GM12878 (cell line): ENCODE measurements at regions not wholly inside any gene's neighbourhood (a gene's known extent, or its start where the extent isn't known, plus 50 kb on each side); places are given as distances from the start of the nearest gene placed in this dataset.

Experiments used
- ATAC-seq: fragments of 200-7000 bp; cut with Tn5 transposase; 3 replicates; pipeline ENCODE4 v1.9.1; 2020; ENCODE audit warnings: mild to moderate bottlenecking, moderate library complexity
- BruUV-seq: library from RNA; stranded (reverse); fragments of 400-500 nt; replicated peaks from 2 replicates; lab custom pipeline; 2021; lab: Mats Ljungman, UMichigan
- CTCF ChIA-PET: fragments of 300-600 bp; sonication (Branson Sonifier 250); formaldehyde crosslinking; extraction: SDS; loops from one replicate; lab custom pipeline; 2021; ENCODE audit warnings: inconsistent platforms; lab: Yijun Ruan, JAX
- POLR2A ChIA-PET: fragments of 350-600 bp; formaldehyde crosslinking; extraction: SDS; loops from one replicate; lab custom pipeline; 2021; ENCODE audit warnings: inconsistent platforms; lab: Charles Lee
- RAD21 ChIA-PET: fragments of 300-600 bp; sonication (Branson Sonifier 250); formaldehyde crosslinking; loops from one replicate; lab custom pipeline; 2023; ENCODE audit warnings: antibody characterized with exemption; ENCODE audit not compliant: unreplicated experiment; lab: Charles Lee
- SMC1A ChIA-PET: fragments of 300-600 bp; sonication (Branson Sonifier 250); formaldehyde crosslinking; loops from one replicate; lab custom pipeline; 2023; ENCODE audit not compliant: unreplicated experiment, uncharacterized antibody; lab: Charles Lee
- DNase-seq: peaks from one replicate; pipeline ENCODE4 v3.0.0-alpha.2; 2011; ENCODE audit warnings: low read depth, low spot score
- FAIRE-seq: peaks from 3 replicates; lab custom pipeline; 2011; peaks lifted over from hg19 to GRCh38; lab: Jason Lieb, UNC
- H2AFZ ChIP-seq: 2 replicates; pipeline ENCODE4 v1.6.0; 2011; ENCODE audit warnings: low read depth, low read length, control low read depth; ENCODE audit not compliant: control insufficient read depth
- H3K27ac ChIP-seq: 2 replicates; pipeline ENCODE4 v1.5.1; 2011; ENCODE audit warnings: control low read depth; ENCODE audit not compliant: control insufficient read depth, insufficient read depth
- H3K27me3 ChIP-seq, 2 experiments: replicated peaks in 1 of 2; 2 replicates each; pipeline versions ENCODE4 v1.6.0 to v1.6.1; 2011; ENCODE audit warnings: low read length in 1 of 2; ENCODE audit not compliant: control insufficient read depth in 2 of 2, insufficient read depth in 2 of 2
- H3K36me3 ChIP-seq, 2 experiments: 2 replicates each; pipeline ENCODE4 v1.5.1; 2011; ENCODE audit warnings: low read length in 1 of 2; ENCODE audit not compliant: control insufficient read depth in 2 of 2, insufficient read depth in 2 of 2
- H3K4me1 ChIP-seq: 2 replicates; pipeline ENCODE4 v1.6.1; 2011; ENCODE audit warnings: mild to moderate bottlenecking, low read length, moderate library complexity, mixed read lengths; ENCODE audit not compliant: control insufficient read depth, insufficient read depth
- H3K4me2 ChIP-seq: 2 replicates; pipeline ENCODE4 v1.6.0; 2011; ENCODE audit warnings: control low read depth; ENCODE audit not compliant: control insufficient read depth, insufficient read depth
- H3K4me3 ChIP-seq: fragments of 200-600 bp; sonication (generic); 2 replicates; pipeline ENCODE4 v1.5.1; 2016
- H3K79me2 ChIP-seq: 2 replicates; pipeline ENCODE4 v1.6.0; 2011; ENCODE audit warnings: low read length; ENCODE audit not compliant: control insufficient read depth, insufficient read depth
- H3K9ac ChIP-seq: 2 replicates; pipeline ENCODE4 v1.8.0; 2011; ENCODE audit warnings: low read length, control low read depth, mixed read lengths; ENCODE audit not compliant: control insufficient read depth, insufficient read depth
- H3K9me3 ChIP-seq: replicated peaks from 3 replicates; pipeline ENCODE4 v1.5.1; 2011; ENCODE audit warnings: mild to moderate bottlenecking, low read length; ENCODE audit not compliant: control insufficient read depth, insufficient read depth
- H4K20me1 ChIP-seq: 2 replicates; pipeline ENCODE4 v1.6.0; 2011; ENCODE audit not compliant: control insufficient read depth, insufficient read depth
- CBX3 ChIP-seq: fragments of 200-600 bp; sonication (generic); IDR thresholded peaks from 2 replicates; pipeline ENCODE4 v1.6.1; 2016; ENCODE audit warnings: low read depth, borderline replicate concordance
- CHD1 ChIP-seq: IDR thresholded peaks from 2 replicates; pipeline ENCODE4 v1.6.1; 2012; ENCODE audit warnings: low read depth, low read length, improper control_type of control experiment
- FOXM1 ChIP-seq: IDR thresholded peaks from 2 replicates; pipeline ENCODE4 v1.6.1; 2012; ENCODE audit warnings: low read depth, mild to moderate bottlenecking, inconsistent platforms, low read length, moderate library complexity
- GATAD2B ChIP-seq: fragments of 450-650 bp; conservative IDR thresholded peaks from 2 replicates; pipeline ENCODE4 v1.6.1; 2017; ENCODE audit warnings: low read depth, mild to moderate bottlenecking, moderate library complexity
- LARP7 ChIP-seq: fragments of 450-650 bp; IDR thresholded peaks from 2 replicates; pipeline ENCODE4 v1.6.1; 2017; ENCODE audit warnings: mild to moderate bottlenecking
- NFYA ChIP-seq: IDR thresholded peaks from 2 replicates; pipeline ENCODE4 v1.6.1; 2011; ENCODE audit warnings: low read depth, mild to moderate bottlenecking, low read length, improper control_type of control experiment, borderline replicate concordance
- NR2C1 ChIP-seq: fragments of 450-650 bp; IDR thresholded peaks from 2 replicates; pipeline ENCODE4 v1.6.1; 2017; ENCODE audit warnings: antibody characterized with exemption, mild to moderate bottlenecking, moderate library complexity
- SIX5 ChIP-seq: IDR thresholded peaks from 2 replicates; pipeline ENCODE4 v1.6.1; 2011; ENCODE audit warnings: mild to moderate bottlenecking, low read depth, low read length, moderate library complexity; ENCODE audit not compliant: severe bottlenecking
- SMAD5 ChIP-seq: IDR thresholded peaks from 2 replicates; pipeline ENCODE4 v1.6.1; 2016; ENCODE audit warnings: antibody characterized with exemption, low read depth
- STAT3 ChIP-seq: IDR thresholded peaks from 2 replicates; pipeline ENCODE4 v1.6.1; 2011; ENCODE audit warnings: low read depth, low read length, improper control_type of control experiment
- TARDBP ChIP-seq: IDR thresholded peaks from 2 replicates; pipeline ENCODE4 v1.6.1; 2016; ENCODE audit warnings: borderline replicate concordance
- TBL1XR1 ChIP-seq: IDR thresholded peaks from 2 replicates; pipeline ENCODE4 v1.6.1; 2012; ENCODE audit warnings: low read depth, low read length, improper control_type of control experiment
- ZNF217 ChIP-seq: fragments of 450-650 bp; IDR thresholded peaks from 2 replicates; pipeline ENCODE4 v1.6.1; 2017; ENCODE audit warnings: antibody characterized with exemption, mild to moderate bottlenecking
- WGBS: methylation state at CpG from one replicate; pipeline ENCODE4 v1.1.6; 2016; ENCODE audit warnings: low lambda C conversion rate; ENCODE audit not compliant: insufficient replicate concordance, insufficient coverage; ENCODE audit errors: missing lambda C conversion rate; 5-methylcytosine and 5-hydroxymethylcytosine counted together
- in situ Hi-C: fragments of 300-500 bp; cut with MboI; formaldehyde crosslinking; loops from 9 replicates; pipeline ENCODE4 v1.14.3; 2018; ENCODE audit warnings: mixed read lengths
- intact Hi-C: fragments of 100-400 bp; cut with micrococcal nuclease; formaldehyde crosslinking; loops from one replicate; pipeline ENCODE4 v1.14.2; 2022; ENCODE audit not compliant: unreplicated experiment
- TF ChIP-seq, protein P1 (sequence below): fragments of 450-650 bp; IDR thresholded peaks from 2 replicates; pipeline ENCODE4 v1.6.1; 2016; ENCODE audit warnings: mild to moderate bottlenecking
- TF ChIP-seq, protein P2 (sequence below): fragments of 450-650 bp; IDR thresholded peaks from 2 replicates; pipeline ENCODE4 v1.6.1; 2017; ENCODE audit warnings: mild to moderate bottlenecking, moderate library complexity
- TF ChIP-seq, protein P3 (sequence below): IDR thresholded peaks from 2 replicates; pipeline ENCODE4 v1.6.1; 2012; ENCODE audit warnings: low read length, inconsistent platforms
- TF ChIP-seq, protein P4 (sequence below): IDR thresholded peaks from 2 replicates; pipeline ENCODE4 v1.6.1; 2012; ENCODE audit warnings: low read depth, low read length, improper control_type of control experiment

DNA sequence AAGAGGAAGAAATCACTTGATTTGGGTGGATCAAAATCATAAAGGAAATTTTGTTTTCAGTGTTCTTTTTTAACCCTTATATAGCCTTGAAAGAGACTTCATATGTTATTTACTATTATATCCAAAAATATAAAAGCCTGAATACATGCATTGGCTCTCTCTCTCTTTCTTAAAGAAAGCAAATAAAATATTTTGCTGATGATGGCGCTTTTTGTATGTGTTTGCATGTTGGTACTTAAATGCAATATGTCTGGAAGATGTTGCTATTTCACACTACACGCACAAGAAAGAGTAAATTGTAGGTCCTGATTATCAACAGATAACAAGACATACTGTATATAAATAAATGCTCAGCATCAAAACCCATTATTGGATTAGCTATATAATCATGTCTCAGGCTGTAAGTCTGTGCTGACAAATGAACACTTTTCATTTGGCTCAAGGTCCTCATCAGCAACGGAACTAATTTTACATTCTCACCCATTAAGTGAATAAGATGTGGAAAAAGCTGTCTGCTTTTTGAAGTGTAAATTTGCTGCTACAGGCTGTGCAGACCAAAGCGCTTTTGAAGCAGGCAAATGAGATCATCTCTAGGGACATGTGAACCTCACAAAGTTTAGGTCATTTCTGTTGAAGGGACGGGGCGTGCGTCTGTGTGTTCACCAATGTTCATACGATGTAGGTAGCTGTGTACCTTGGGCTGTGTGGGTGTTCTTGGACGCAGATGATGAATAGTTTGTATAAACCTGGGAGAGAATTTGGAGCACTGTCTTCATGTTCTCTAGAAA is 122.4 kb upstream of the LMO4 start (continued):
- TF ChIP-seq, protein P1, sequence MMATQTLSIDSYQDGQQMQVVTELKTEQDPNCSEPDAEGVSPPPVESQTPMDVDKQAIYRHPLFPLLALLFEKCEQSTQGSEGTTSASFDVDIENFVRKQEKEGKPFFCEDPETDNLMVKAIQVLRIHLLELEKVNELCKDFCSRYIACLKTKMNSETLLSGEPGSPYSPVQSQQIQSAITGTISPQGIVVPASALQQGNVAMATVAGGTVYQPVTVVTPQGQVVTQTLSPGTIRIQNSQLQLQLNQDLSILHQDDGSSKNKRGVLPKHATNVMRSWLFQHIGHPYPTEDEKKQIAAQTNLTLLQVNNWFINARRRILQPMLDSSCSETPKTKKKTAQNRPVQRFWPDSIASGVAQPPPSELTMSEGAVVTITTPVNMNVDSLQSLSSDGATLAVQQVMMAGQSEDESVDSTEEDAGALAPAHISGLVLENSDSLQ: no peak
- TF ChIP-seq SIX5 (no peak), TARDBP (no peak), FOXM1 (no peak)
- TF ChIP-seq, all 136 proteins: peak for 0

DNA sequence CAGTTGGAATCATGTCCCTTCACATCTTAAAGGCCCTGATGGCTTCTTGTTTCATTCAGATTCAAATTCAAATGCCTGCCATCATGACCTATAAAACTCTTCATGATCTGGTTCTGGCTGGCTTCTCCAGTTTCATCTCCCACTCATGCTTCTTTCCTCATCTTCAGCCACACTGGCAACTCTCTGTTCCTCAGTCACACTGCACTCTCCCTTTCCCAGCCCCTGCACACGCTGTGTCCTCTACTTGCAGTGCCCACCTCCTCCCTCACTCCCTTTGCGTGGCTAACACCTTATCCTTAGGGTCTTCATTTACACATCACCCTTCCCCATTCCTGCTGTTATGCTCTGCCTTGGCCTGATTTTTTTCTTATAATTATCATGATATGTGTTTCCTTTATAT is 120.6 kb upstream of the LMO4 start:
- no peak overlapping the region for H3K27ac ChIP-seq
- no peaks in the 10 kb centered on the region for H3K79me2 ChIP-seq
- CTCF ChIA-PET: no interaction called here
- POLR2A ChIA-PET: no interaction called here
- no TSS peak for BruUV-seq
- FAIRE-seq (no peak), ATAC-seq (no peak), DNase-seq (no peak)
- H3K4me3 ChIP-seq: no peak overlapping the region
- SMC1A ChIA-PET: no interaction called here
- H3K27me3 ChIP-seq: no peaks in the 10 kb centered on the region
- peaks cover 11% of the 10 kb centered on the region for H3K4me1 ChIP-seq
- in situ Hi-C loops (no loop called here), intact Hi-C loops (no loop called here)
- H2AFZ ChIP-seq: no peak overlapping the region
- no peaks in the 10 kb centered on the region for H3K36me3 ChIP-seq
- H3K4me2 ChIP-seq: no peak overlapping the region
- 14% methylated on average over 2 of the region's 2 CpGs for WGBS
- RAD21 ChIA-PET: no interaction called here
- H3K9me3 ChIP-seq: peaks cover 2% of the 10 kb centered on the region; the same call in 1 of the 3 replicates
- H4K20me1 ChIP-seq: no peaks in the 10 kb centered on the region
- H3K9ac ChIP-seq: no peak overlapping the region
- TF ChIP-seq CBX3 (no peak), TBL1XR1 (no peak), SMAD5 (no peak), LARP7 (no peak), ZNF217 (no peak), NFYA (no peak), CHD1 (no peak), STAT3 (no peak), GATAD2B (no peak), FOXM1 (no peak), NR2C1 (no peak)
- TF ChIP-seq, protein P2, sequence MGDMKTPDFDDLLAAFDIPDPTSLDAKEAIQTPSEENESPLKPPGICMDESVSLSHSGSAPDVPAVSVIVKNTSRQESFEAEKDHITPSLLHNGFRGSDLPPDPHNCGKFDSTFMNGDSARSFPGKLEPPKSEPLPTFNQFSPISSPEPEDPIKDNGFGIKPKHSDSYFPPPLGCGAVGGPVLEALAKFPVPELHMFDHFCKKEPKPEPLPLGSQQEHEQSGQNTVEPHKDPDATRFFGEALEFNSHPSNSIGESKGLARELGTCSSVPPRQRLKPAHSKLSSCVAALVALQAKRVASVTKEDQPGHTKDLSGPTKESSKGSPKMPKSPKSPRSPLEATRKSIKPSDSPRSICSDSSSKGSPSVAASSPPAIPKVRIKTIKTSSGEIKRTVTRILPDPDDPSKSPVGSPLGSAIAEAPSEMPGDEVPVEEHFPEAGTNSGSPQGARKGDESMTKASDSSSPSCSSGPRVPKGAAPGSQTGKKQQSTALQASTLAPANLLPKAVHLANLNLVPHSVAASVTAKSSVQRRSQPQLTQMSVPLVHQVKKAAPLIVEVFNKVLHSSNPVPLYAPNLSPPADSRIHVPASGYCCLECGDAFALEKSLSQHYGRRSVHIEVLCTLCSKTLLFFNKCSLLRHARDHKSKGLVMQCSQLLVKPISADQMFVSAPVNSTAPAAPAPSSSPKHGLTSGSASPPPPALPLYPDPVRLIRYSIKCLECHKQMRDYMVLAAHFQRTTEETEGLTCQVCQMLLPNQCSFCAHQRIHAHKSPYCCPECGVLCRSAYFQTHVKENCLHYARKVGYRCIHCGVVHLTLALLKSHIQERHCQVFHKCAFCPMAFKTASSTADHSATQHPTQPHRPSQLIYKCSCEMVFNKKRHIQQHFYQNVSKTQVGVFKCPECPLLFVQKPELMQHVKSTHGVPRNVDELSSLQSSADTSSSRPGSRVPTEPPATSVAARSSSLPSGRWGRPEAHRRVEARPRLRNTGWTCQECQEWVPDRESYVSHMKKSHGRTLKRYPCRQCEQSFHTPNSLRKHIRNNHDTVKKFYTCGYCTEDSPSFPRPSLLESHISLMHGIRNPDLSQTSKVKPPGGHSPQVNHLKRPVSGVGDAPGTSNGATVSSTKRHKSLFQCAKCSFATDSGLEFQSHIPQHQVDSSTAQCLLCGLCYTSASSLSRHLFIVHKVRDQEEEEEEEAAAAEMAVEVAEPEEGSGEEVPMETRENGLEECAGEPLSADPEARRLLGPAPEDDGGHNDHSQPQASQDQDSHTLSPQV: no peak
- TF ChIP-seq, protein P3, sequence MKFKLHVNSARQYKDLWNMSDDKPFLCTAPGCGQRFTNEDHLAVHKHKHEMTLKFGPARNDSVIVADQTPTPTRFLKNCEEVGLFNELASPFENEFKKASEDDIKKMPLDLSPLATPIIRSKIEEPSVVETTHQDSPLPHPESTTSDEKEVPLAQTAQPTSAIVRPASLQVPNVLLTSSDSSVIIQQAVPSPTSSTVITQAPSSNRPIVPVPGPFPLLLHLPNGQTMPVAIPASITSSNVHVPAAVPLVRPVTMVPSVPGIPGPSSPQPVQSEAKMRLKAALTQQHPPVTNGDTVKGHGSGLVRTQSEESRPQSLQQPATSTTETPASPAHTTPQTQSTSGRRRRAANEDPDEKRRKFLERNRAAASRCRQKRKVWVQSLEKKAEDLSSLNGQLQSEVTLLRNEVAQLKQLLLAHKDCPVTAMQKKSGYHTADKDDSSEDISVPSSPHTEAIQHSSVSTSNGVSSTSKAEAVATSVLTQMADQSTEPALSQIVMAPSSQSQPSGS: no peak
- TF ChIP-seq, protein P4, sequence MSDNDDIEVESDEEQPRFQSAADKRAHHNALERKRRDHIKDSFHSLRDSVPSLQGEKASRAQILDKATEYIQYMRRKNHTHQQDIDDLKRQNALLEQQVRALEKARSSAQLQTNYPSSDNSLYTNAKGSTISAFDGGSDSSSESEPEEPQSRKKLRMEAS: no peak
